ENCODE measurements at regions not wholly inside any gene's neighbourhood (a gene's known extent, or its start where the extent isn't known, plus 50 kb on each side); places are given as distances from the start of the nearest gene placed in this dataset.
A peak's percentile ranks its signal among the peaks of the same experiment; 100 is the strongest.

- DNase-seq, result peak in 1 of 7 donors; percentile 2
- Histone ChIP-seq H3K27me3 (peaks cover 6% of the 10 kb centered on the region), H3K4me3 (no peak overlapping the region), H3K4me1 (replicated peaks in 1 of 2) (no peaks in the 10 kb centered on the region), H3K9me3 (replicated peaks in 1 of 3) (no peaks in the 10 kb centered on the region), H3K36me3 (replicated peaks in 1 of 2) (no peaks in the 10 kb centered on the region), H3K27ac (no peak overlapping the region)
- TF ChIP-seq CTCF (IDR thresholded peaks at IDR 0.05), result peak in 2 of 6 experiments; percentile 23 to 28
- TF ChIP-seq POLR2A (IDR thresholded peaks at IDR 0.05), result no peak
- intact Hi-C loops (cut with DNase I), result no loop called here
- WGBS, 4 donors, result 28 to 57% (median 34%) methylated on average over 1 of the region's 1 CpG
Measured at GRCh38 chr12:54759751-54760150, 94.6 kb upstream of the MUCL1 start.

GRCh38 chr12:54751493-54751892 is 102.8 kb upstream of the MUCL1 start:
- WGBS, 4 donors, result 92 to 97% (median 95%) methylated on average over 1 of the region's 1 CpG
- H3K27me3 ChIP-seq, result peaks cover 11% of the 10 kb centered on the region
- no peak overlapping the region for H3K27ac ChIP-seq
- H3K4me3 ChIP-seq, result no peak overlapping the region
- no peaks in the 10 kb centered on the region for H3K36me3 ChIP-seq (replicated peaks in 1 of 2)
- H3K9me3 ChIP-seq (replicated peaks in 1 of 3), result no peaks in the 10 kb centered on the region
- no peaks in the 10 kb centered on the region for H3K4me1 ChIP-seq (replicated peaks in 1 of 2)
- no peak for TF ChIP-seq CTCF (IDR thresholded peaks at IDR 0.05)
- TF ChIP-seq POLR2A (IDR thresholded peaks at IDR 0.05), result no peak
- intact Hi-C loops (cut with DNase I), result no loop called here
- DNase-seq, result no peak

DNA sequence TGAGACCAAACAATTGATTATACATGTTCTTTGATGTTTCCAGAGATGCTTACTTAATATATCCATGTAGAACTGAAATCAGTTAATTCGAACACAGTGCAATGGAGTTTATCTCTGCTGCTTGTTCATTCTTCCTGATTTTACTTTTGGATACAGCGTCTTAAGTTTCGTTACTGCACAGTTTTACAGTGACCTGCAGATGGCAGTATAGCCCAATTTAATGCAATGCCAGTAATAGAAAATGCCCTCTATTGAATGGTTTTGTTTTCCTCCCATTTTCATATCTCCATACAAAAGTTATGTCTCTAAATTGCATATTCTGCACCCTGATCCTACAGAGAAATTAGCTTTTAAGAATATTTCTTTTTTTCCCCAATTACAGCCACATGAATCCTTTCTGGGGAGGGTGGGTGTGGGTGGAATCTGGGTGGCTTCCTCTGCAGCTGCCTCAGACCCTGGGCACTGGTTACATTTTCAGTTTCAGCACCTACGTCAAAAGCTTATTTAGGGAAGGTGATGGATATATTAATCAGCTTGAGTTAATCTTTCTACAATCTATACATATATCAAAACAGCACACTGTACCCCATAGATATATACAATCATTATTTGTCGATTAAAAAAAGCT is 101.1 kb upstream of the DCD start:
- WGBS, 4 donors, result 23 to 26% (median 24%) methylated on average over 5 of the region's 5 CpGs
- Histone ChIP-seq H3K9me3 (replicated peaks in 1 of 3) (no peaks in the 10 kb centered on the region), H3K27me3 (peaks cover 14% of the 10 kb centered on the region), H3K4me3 (no peak overlapping the region), H3K27ac (no peak overlapping the region), H3K4me1 (replicated peaks in 1 of 2) (no peaks in the 10 kb centered on the region), H3K36me3 (replicated peaks in 1 of 2) (no peaks in the 10 kb centered on the region)
- intact Hi-C loops (cut with DNase I), result loop anchor here in 1 of 2 donors (5.0 kb wide), 1 partner anchor 208 kb away; no protein-coding TSS in a partner anchor
- peak in 5 of 7 donors; percentile 11 to 36 (median 23) for DNase-seq
- TF ChIP-seq CTCF (IDR thresholded peaks at IDR 0.05) (peak; percentile 58 to 75 (median 72)), POLR2A (IDR thresholded peaks at IDR 0.05) (no peak)

DNA sequence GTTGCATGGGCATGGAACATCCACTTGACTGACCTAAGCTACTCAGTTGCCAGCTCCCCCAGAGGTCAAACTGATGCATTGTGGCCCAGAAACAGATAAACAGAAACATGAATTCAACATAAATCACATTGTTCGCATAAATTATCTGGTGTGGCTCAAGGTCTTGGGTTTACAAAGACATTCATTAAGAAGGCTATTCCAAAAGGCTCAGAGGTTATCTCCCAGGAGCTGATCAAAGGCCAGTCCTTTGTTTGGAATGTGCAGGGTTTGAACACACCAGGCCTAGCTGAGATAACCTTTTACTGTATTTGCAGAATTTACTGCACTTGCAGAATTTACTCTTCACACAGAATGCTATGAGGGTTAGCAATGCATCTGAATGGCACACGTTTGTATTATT is 96.4 kb upstream of the DCD start:
- H3K27me3 ChIP-seq, result peaks cover 10% of the 10 kb centered on the region
- 31 to 44% (median 40%) methylated on average over 2 of the region's 2 CpGs for WGBS, 4 donors
- no peaks in the 10 kb centered on the region for H3K36me3 ChIP-seq (replicated peaks in 1 of 2)
- H3K4me1 ChIP-seq (replicated peaks in 1 of 2), result no peaks in the 10 kb centered on the region
- DNase-seq, result no peak
- intact Hi-C loops (cut with DNase I), result no loop called here
- no peak overlapping the region for H3K27ac ChIP-seq
- no peak for TF ChIP-seq POLR2A (IDR thresholded peaks at IDR 0.05)
- no peak for TF ChIP-seq CTCF (IDR thresholded peaks at IDR 0.05)
- H3K4me3 ChIP-seq, result no peak overlapping the region
- H3K9me3 ChIP-seq (replicated peaks in 1 of 3), result no peaks in the 10 kb centered on the region
